Pancreas (tissue), 10 donors: ENCODE measurements at regions not wholly inside any gene's neighbourhood (a gene's known extent, or its start where the extent isn't known, plus 50 kb on each side); places are given as distances from the start of the nearest gene placed in this dataset.

Experiments
- ATAC-seq, 4 donors: fragments of 200-7000 bp; cut with Tn5 transposase; one replicate each; pipeline versions ENCODE4 v1.8.0 to v1.9.1; 2020; ENCODE audit warnings: mild to moderate bottlenecking in 4 of 4, moderate library complexity in 4 of 4
- DNase-seq, 6 donors: peaks; one replicate each; pipeline ENCODE4 v3.0.0-alpha.2; 2020
- FAIRE-seq: peaks from 2 replicates; lab custom pipeline; 2012; peaks lifted over from hg19 to GRCh38; lab: Jason Lieb, UNC
- H3K27ac ChIP-seq, 4 donors: fragments of 200-600 bp; sonication (generic); 1 replicate in 3 of 4; 2 replicates in 1 of 4; pipeline versions ENCODE4 v1.5.0 to v1.8.0; 2020
- H3K27me3 ChIP-seq, 4 donors: fragments of 200-600 bp; one replicate each; pipeline ENCODE4 v1.8.0; 2021
- H3K36me3 ChIP-seq, 3 donors: fragments of 200-600 bp; sonication (generic) in 1 of 3; one replicate each; pipeline versions ENCODE4 v1.5.0 to v1.8.0; 2020 to 2021
- H3K4me1 ChIP-seq, 3 donors: fragments of 200-600 bp; one replicate each; pipeline ENCODE4 v1.8.0; 2021
- H3K4me3 ChIP-seq, 4 donors: fragments of 200-600 bp; sonication (generic) in 2 of 4; one replicate each; pipeline versions ENCODE4 v1.5.0 to v1.8.0; 2020 to 2021
- H3K9me3 ChIP-seq, 4 donors: fragments of 200-600 bp; one replicate each; pipeline ENCODE4 v1.8.0; 2021
- CTCF ChIP-seq, 4 donors: fragments of 200-600 bp; sonication (generic) in 3 of 4; IDR thresholded peaks; one replicate each; pipeline versions ENCODE4 v1.5.0 to v1.8.0; 2021; ENCODE audit warnings: antibody characterized with exemption in 4 of 4
- WGBS, 2 donors: extraction: QIAGEN DNeasy Blood & Tissue Kit; methylation state at CpG; one replicate each; pipeline ENCODE4 v1.1.7; 2013; 5-methylcytosine and 5-hydroxymethylcytosine counted together
- intact Hi-C, 3 donors: fragments of 100-400 bp; cut with DNase I; formaldehyde crosslinking; loops; one replicate each; pipeline versions ENCODE4 v1.11.1 to v1.14.2; 2022
- donor health status: healthy with polysubstance abuse.
- donor health status: DM: no; HTN: no; CAD: no; lungs with moderate emphysema.
- donor health status: DM: no; HTN: no; CAD: no.
- donor health status: control.
- donor health status: control.
- donor health status: Bipolar disorder and iron deficiency.
- donor health status: DM: yes; HTN: yes; CAD: no.
- donor health status: DM: no; HTN: no; CAD: no.
- donor health status: DM: no; HTN: no; CAD: no.
- donor health status: DM: yes; HTN: yes; CAD: no.

- H3K4me3 ChIP-seq = no peak overlapping the region
- WGBS, 2 donors = 84 to 90% methylated on average over 3 of the region's 3 CpGs
- no peak overlapping the region for H3K27ac ChIP-seq
- no peak for ATAC-seq
- DNase-seq = no peak
- intact Hi-C loops = no loop called here
- no peaks in the 10 kb centered on the region for H3K9me3 ChIP-seq
- peaks cover 8 to 22% (median 17%) of the 10 kb centered on the region in 3 donors for H3K4me1 ChIP-seq
- no peak for FAIRE-seq
- no peak for TF ChIP-seq CTCF (IDR thresholded peaks at IDR 0.05)
- no peaks in the 10 kb centered on the region for H3K36me3 ChIP-seq
- no peaks in the 10 kb centered on the region for H3K27me3 ChIP-seq
Measured at GRCh38 chr6:15950962-15951569, 177.8 kb upstream of the MYLIP start.

- peak; percentile 10 to 37 (median 26) for ATAC-seq
- FAIRE-seq = no peak
- DNase-seq = no peak
- Histone ChIP-seq H3K36me3 (no peaks in the 10 kb centered on the region), H3K4me3 (no peak overlapping the region), H3K27me3 (no peaks in the 10 kb centered on the region), H3K27ac (peak overlapping the region in 1 of 4 donors; percentile 24), H3K4me1 (peaks cover 8 to 20% (median 17%) of the 10 kb centered on the region in 3 donors), H3K9me3 (no peaks in the 10 kb centered on the region)
- intact Hi-C loops = no loop called here
- WGBS, 2 donors = 14 to 28% methylated on average over 1 of the region's 1 CpG
- no peak for TF ChIP-seq CTCF (IDR thresholded peaks at IDR 0.05)
Measured at GRCh38 chr6:15949982-15950381, 178.9 kb upstream of the MYLIP start.

GRCh38 chr6:15948930-15949900 is 179.7 kb upstream of the MYLIP start:
- intact Hi-C loops = no loop called here
- peak; percentile 92 to 95 (median 94) for ATAC-seq
- no peaks in the 10 kb centered on the region for H3K36me3 ChIP-seq
- peak in 5 of 6 donors; percentile 65 to 82 (median 76) for DNase-seq
- H3K27ac ChIP-seq = peak overlapping the region in 2 of 4 donors; percentile 24 to 40
- WGBS, 2 donors = 22 to 24% methylated on average over 10 of the region's 10 CpGs
- no peak for FAIRE-seq
- H3K27me3 ChIP-seq = no peaks in the 10 kb centered on the region
- no peaks in the 10 kb centered on the region for H3K9me3 ChIP-seq
- TF ChIP-seq CTCF (IDR thresholded peaks at IDR 0.05) = no peak
- H3K4me1 ChIP-seq = peaks cover 8 to 20% (median 17%) of the 10 kb centered on the region in 3 donors
- no peak overlapping the region for H3K4me3 ChIP-seq

- Histone ChIP-seq H3K9me3 (no peaks in the 10 kb centered on the region), H3K27ac (no peak overlapping the region), H3K4me3 (no peak overlapping the region), H3K27me3 (no peaks in the 10 kb centered on the region), H3K36me3 (no peaks in the 10 kb centered on the region), H3K4me1 (peaks cover 8 to 20% (median 17%) of the 10 kb centered on the region in 3 donors)
- ATAC-seq = no peak
- WGBS, 2 donors = 96 to 98% methylated on average over 4 of the region's 4 CpGs
- no peak for TF ChIP-seq CTCF (IDR thresholded peaks at IDR 0.05)
- intact Hi-C loops = no loop called here
- no peak for DNase-seq
- no peak for FAIRE-seq
Measured at GRCh38 chr6:15947923-15948322, 181.0 kb upstream of the MYLIP start.
